HEK293T (cell line): ENCODE measurements at regions not wholly inside any gene's neighbourhood (a gene's known extent, or its start where the extent isn't known, plus 50 kb on each side); places are given as distances from the start of the nearest gene placed in this dataset.

Source experiments
- ARNT ChIP-seq: fragments of 450-650 bp; IDR thresholded peaks from 2 replicates; pipeline ENCODE4 v1.6.1; 2017; ENCODE audit warnings: mild to moderate bottlenecking
- BHLHE40 ChIP-seq: fragments of 450-650 bp; IDR thresholded peaks from 2 replicates; pipeline ENCODE4 v1.6.1; 2016; ENCODE audit warnings: mild to moderate bottlenecking, moderate library complexity, borderline replicate concordance
- CTBP1 ChIP-seq: fragments of 450-650 bp; IDR thresholded peaks from 2 replicates; pipeline ENCODE4 v1.6.1; 2016; ENCODE audit warnings: borderline replicate concordance
- ELF4 ChIP-seq: fragments of 450-650 bp; IDR thresholded peaks from 2 replicates; pipeline ENCODE4 v1.6.1; 2017; ENCODE audit warnings: antibody characterized with exemption
- FOXA1 ChIP-seq: fragments of 450-650 bp; IDR thresholded peaks from 2 replicates; pipeline ENCODE4 v1.6.1; 2016; ENCODE audit warnings: mild to moderate bottlenecking
- FOXK2 ChIP-seq: fragments of 450-650 bp; IDR thresholded peaks from 2 replicates; pipeline ENCODE4 v1.6.1; 2016; ENCODE audit warnings: mild to moderate bottlenecking
- FOXM1 ChIP-seq: fragments of 450-650 bp; IDR thresholded peaks from 2 replicates; pipeline ENCODE4 v1.6.1; 2017; ENCODE audit warnings: mild to moderate bottlenecking, borderline replicate concordance
- HDGF ChIP-seq: fragments of 450-650 bp; IDR thresholded peaks from 2 replicates; pipeline ENCODE4 v1.6.1; 2017; ENCODE audit warnings: antibody characterized with exemption, borderline replicate concordance
- L3MBTL2 ChIP-seq: fragments of 450-650 bp; conservative IDR thresholded peaks from 2 replicates; pipeline ENCODE4 v1.6.1; 2016; ENCODE audit warnings: mild to moderate bottlenecking
- SP1 ChIP-seq: fragments of 450-650 bp; IDR thresholded peaks from 2 replicates; pipeline ENCODE4 v1.6.1; 2017
- SUZ12 ChIP-seq: fragments of 450-650 bp; IDR thresholded peaks from 2 replicates; pipeline ENCODE4 v1.6.1; 2016; ENCODE audit warnings: mild to moderate bottlenecking
- TF ChIP-seq, protein P1 (sequence below): fragments of 450-650 bp; IDR thresholded peaks from 2 replicates; pipeline ENCODE4 v1.6.1; 2016

DNA sequence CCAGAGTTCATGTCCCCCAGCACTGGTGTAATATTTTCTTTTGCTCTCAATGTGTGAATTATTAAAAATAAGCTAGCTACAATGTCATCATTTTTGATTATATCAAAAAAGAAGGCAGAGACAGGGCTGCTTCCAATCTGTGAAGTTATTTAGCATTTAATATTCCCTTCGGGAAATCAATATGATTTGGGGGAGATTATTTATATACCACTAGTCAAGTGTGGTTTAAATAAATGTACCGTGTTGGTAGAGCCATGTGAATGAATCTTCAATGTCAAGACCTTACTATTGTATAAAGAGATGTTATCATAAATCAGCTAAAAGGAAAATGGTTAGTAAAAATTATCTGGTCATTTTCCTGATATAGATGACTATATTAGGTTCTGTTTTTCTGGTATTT is 87.4 kb upstream of the MID1 start:
- TF ChIP-seq HDGF, result no peak
- TF ChIP-seq FOXM1, result no peak
- TF ChIP-seq FOXK2, result no peak
- no peak for TF ChIP-seq SP1
- TF ChIP-seq SUZ12, result no peak
- no peak for TF ChIP-seq L3MBTL2
- no peak for TF ChIP-seq FOXA1
- no peak for TF ChIP-seq BHLHE40
- no peak for TF ChIP-seq ELF4
- TF ChIP-seq, protein P1, sequence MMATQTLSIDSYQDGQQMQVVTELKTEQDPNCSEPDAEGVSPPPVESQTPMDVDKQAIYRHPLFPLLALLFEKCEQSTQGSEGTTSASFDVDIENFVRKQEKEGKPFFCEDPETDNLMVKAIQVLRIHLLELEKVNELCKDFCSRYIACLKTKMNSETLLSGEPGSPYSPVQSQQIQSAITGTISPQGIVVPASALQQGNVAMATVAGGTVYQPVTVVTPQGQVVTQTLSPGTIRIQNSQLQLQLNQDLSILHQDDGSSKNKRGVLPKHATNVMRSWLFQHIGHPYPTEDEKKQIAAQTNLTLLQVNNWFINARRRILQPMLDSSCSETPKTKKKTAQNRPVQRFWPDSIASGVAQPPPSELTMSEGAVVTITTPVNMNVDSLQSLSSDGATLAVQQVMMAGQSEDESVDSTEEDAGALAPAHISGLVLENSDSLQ, result no peak
- no peak for TF ChIP-seq ARNT
- TF ChIP-seq CTBP1, result no peak
